ENCODE measurements at regions not wholly inside any gene's neighbourhood (a gene's known extent, or its start where the extent isn't known, plus 50 kb on each side); places are given as distances from the start of the nearest gene placed in this dataset.
"Not testable (repeated sequence)": the region's sequence is repeated elsewhere in the genome, so short reads cannot be mapped to it uniquely, and the experiment has no call there.

DNA sequence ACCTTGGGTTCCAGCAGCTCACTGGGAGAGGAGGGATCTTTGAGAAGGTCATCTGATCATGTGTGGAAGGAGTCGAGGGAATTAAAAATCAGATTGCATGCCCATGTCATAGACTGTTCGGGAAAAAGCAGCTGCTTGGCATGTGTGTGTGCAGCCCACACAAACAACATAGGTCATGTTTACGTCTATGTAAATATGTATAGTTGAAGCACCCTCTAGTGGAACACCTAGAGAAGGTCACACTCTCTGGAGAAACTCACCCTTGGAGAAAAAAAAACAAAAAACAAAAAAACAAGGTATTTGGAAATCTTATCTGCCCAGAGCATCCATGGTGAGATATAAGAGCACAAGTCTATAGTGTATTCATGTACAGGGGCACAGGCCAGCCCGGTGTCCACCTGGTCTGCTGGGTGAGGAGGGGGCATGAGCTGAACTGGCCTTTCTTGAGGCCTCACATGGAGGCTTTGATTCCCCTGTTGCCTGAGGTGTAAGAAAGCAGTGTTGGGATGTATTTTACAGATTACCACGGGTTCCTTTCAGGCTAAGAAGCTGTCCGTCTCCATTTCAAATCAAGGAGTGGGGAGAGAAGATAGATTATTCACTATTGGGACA lies 98.0 kb downstream of the NPY start:
- TF ChIP-seq ZNF274 (IDR thresholded peaks at IDR 0.05; ENCODE audit: low read depth, low read length): no peak
- no peak overlapping the region for H3K4me3 ChIP-seq (ENCODE audit: low read length)

DNA sequence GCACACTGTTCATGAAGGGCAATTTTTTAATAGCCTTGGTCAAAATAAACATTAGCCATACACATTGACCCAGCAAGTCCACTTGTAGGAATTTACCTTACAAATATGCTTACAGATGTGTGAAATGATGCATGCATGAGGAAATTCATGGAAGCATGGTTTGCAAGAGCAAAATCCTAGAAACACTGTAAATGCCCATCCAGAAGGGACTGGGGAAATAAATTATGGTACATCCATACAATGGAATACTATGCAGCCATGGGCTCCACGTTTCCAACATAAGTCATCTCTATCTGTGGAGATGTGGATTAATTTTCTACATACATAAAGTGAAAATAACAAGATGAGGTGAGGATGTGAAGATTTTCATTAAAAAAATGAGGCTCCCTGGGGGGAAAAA lies 99.1 kb downstream of the NPY start:
- no peak overlapping the region for H3K4me3 ChIP-seq (ENCODE audit: low read length)
- TF ChIP-seq ZNF274 (IDR thresholded peaks at IDR 0.05; ENCODE audit: low read depth, low read length): no peak

- no peak overlapping the region for H3K4me3 ChIP-seq (ENCODE audit: low read length)
- no peak for TF ChIP-seq ZNF274 (IDR thresholded peaks at IDR 0.05; ENCODE audit: low read depth, low read length)
Measured at GRCh38 chr7:24384362-24385030, 100.5 kb downstream of the NPY start.

GRCh38 chr7:24388212-24388611 lies 104.2 kb downstream of the NPY start:
- no peak overlapping the region for H3K4me3 ChIP-seq (ENCODE audit: low read length)
- no peak for TF ChIP-seq ZNF274 (IDR thresholded peaks at IDR 0.05; ENCODE audit: low read depth, low read length)

- no peak overlapping the region for H3K4me3 ChIP-seq (ENCODE audit: low read length)
- no peak for TF ChIP-seq ZNF274 (IDR thresholded peaks at IDR 0.05; ENCODE audit: low read depth, low read length)
Measured at GRCh38 chr7:24390376-24391157, 106.6 kb downstream of the NPY start.

DNA sequence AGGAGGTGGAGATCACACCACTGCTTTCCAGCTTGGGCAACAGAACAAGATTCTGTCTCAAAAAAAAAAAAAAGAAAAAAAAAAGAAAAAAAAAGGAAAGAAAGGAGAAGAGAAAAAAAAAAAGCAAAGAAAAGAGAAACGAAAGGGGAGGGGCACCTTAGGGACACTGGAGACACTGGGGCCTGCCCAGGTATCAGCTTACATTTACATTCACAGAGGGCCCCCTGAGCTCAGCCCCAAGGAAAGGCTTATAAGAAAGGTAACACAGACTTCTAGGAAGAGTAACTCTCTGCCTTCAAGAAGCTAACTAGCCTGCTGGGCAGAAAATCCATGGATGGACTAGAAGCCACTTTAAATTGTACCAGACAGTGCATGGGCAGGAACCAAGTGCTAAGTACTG lies 108.8 kb downstream of the NPY start:
- TF ChIP-seq ZNF274 (IDR thresholded peaks at IDR 0.05; ENCODE audit: low read depth, low read length): no peak
- H3K4me3 ChIP-seq (ENCODE audit: low read length): no peak overlapping the region

GRCh38 chr7:24395512-24395911 lies 111.5 kb downstream of the NPY start:
- TF ChIP-seq ZNF274 (IDR thresholded peaks at IDR 0.05; ENCODE audit: low read depth, low read length): no peak
- no peak overlapping the region for H3K4me3 ChIP-seq (ENCODE audit: low read length)

GRCh38 chr7:24396387-24396786 lies 112.4 kb downstream of the NPY start:
- not testable (repeated sequence) for H3K4me3 ChIP-seq (ENCODE audit: low read length)

DNA sequence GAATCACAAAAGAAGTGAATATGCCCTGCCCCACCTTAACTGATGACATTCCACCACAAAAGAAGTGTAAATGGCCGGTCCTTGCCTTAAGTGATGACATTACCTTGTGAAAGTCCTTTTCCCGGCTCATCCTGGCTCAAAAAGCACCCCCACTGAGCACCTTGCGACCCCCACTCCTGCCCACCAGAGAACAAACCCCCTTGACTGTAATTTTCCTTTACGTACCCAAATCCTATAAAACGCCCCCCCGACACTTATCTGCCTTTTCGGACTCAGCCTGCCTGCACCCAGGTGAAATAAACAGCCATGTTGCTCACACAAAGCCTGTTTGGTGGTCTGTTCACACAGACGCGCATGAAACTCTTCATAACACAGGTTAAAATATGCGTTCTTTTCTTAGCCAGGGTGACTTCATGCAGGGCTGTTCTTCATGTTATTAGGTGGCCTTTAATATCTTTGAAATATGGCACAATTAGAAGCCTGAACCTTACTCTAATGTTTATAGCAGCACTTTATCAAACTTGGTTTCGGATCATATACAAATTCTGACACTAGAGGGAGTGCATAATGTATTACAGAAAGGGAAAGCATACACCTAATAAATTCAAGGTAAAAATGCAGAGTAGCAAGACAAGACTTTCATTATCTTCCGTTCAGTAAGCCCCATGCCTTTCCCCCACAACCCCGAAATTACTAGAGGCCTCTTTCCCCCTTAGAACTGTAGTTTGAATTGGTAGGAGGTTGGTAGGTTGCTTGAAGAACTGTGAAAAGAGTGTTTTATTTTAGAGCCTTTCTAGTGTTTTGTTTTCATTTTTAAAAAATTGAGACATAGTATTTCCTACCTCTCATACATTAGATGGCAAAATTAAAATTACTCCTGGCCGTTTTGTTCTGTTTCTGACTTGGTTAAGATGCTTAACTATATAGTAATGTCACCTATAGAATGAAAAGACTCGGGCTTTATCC lies 117.9 kb downstream of the NPY start:
- no peak overlapping the region for H3K4me3 ChIP-seq (ENCODE audit: low read length)
- TF ChIP-seq ZNF274 (IDR thresholded peaks at IDR 0.05; ENCODE audit: low read depth, low read length): no peak

GRCh38 chr7:24402655-24403054 lies 118.7 kb downstream of the NPY start:
- TF ChIP-seq ZNF274 (IDR thresholded peaks at IDR 0.05; ENCODE audit: low read depth, low read length): no peak
- H3K4me3 ChIP-seq (ENCODE audit: low read length): no peak overlapping the region

DNA sequence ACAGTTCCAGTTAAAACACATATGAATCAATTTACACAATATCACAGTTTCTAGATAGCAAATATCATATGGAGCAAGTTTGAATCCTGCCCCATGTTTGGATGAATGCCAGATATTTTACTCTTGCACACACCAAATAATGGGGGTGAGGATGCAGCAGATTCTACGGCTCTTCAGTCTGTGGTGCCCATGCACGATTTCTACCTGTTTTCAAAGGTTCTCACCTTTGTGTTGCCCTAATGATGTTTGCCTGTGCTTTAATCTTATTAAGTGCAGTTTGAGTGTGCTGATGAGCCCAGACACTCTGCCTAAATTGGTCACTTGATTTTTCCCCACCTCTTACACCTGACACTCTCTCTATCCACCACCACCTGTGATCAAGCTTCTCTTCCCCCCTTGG lies 119.6 kb downstream of the NPY start:
- no peak overlapping the region for H3K4me3 ChIP-seq (ENCODE audit: low read length)
- no peak for TF ChIP-seq ZNF274 (IDR thresholded peaks at IDR 0.05; ENCODE audit: low read depth, low read length)

DNA sequence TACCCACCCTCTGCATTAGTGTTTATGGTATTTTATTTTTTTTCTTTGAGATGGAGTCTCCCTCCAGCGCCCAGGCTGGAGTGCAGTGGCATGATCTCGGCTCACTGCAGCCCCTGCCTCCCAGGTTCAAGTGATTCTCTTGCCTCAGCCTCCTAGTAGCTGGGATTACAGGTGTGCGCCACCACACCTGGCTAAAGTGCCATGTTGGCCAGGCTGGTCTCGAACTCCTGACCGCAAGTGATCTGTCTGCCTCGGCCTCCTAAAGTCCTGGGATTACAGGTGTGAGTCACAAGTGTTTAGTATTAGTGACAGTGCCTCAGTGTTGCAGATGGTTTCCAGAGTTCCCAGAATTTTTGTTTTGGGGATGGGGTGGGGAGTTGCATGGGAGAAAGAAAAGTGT lies 120.3 kb downstream of the NPY start:
- no peak for TF ChIP-seq ZNF274 (IDR thresholded peaks at IDR 0.05; ENCODE audit: low read depth, low read length)
- no peak overlapping the region for H3K4me3 ChIP-seq (ENCODE audit: low read length)

GRCh38 chr7:24405002-24405401 lies 121.0 kb downstream of the NPY start:
- TF ChIP-seq ZNF274 (IDR thresholded peaks at IDR 0.05; ENCODE audit: low read depth, low read length): no peak
- H3K4me3 ChIP-seq (ENCODE audit: low read length): no peak overlapping the region

All from GM08714 (cell line).